HuH-7 (cell line): ENCODE measurements at regions not wholly inside any gene's neighbourhood (a gene's known extent, or its start where the extent isn't known, plus 50 kb on each side); places are given as distances from the start of the nearest gene placed in this dataset.
"Not testable (repeated sequence)": the region's sequence is repeated elsewhere in the genome, so short reads cannot be mapped to it uniquely, and the experiment has no call there.

Source experiments
- DNase-seq: peaks from one replicate; pipeline ENCODE4 v3.0.0; 2011; ENCODE audit warnings: low spot score

- no peak for DNase-seq
Measured at GRCh38 chr9:26163931-26164330, 485.7 kb upstream of the TUSC1 start.

GRCh38 chr9:26159575-26160392 lies 481.5 kb upstream of the TUSC1 start:
- DNase-seq, result no peak

GRCh38 chr9:26158631-26159150 lies 480.4 kb upstream of the TUSC1 start:
- no peak for DNase-seq

- no peak for DNase-seq
Measured at GRCh38 chr9:26157411-26157810, 479.2 kb upstream of the TUSC1 start.

- no peak for DNase-seq
Measured at GRCh38 chr9:26152350-26152749, 474.1 kb upstream of the TUSC1 start.

- DNase-seq, result no peak
Measured at GRCh38 chr9:26148128-26148527, 469.9 kb upstream of the TUSC1 start.

GRCh38 chr9:26145938-26146337 lies 467.7 kb upstream of the TUSC1 start:
- DNase-seq, result no peak

GRCh38 chr9:26142631-26143030 lies 464.4 kb upstream of the TUSC1 start:
- DNase-seq, result no peak

- no peak for DNase-seq
Measured at GRCh38 chr9:26142201-26142600, 464.0 kb upstream of the TUSC1 start.

GRCh38 chr9:26133537-26133936 lies 455.3 kb upstream of the TUSC1 start:
- no peak for DNase-seq

GRCh38 chr9:26132746-26133312 lies 454.6 kb upstream of the TUSC1 start:
- DNase-seq, result no peak

- no peak for DNase-seq
Measured at GRCh38 chr9:26131886-26132285, 453.6 kb upstream of the TUSC1 start.

GRCh38 chr9:26129217-26129616 lies 451.0 kb upstream of the TUSC1 start:
- no peak for DNase-seq

- DNase-seq, result no peak
Measured at GRCh38 chr9:26125693-26126092, 447.4 kb upstream of the TUSC1 start.

- not testable (repeated sequence) for DNase-seq
Measured at GRCh38 chr9:26116085-26116484, 437.8 kb upstream of the TUSC1 start.

- DNase-seq, result no peak
Measured at GRCh38 chr9:26112724-26113123, 434.5 kb upstream of the TUSC1 start.

- DNase-seq, result no peak
Measured at GRCh38 chr9:26086396-26086795, 408.2 kb upstream of the TUSC1 start.

GRCh38 chr9:26081847-26082246 lies 403.6 kb upstream of the TUSC1 start:
- no peak for DNase-seq

GRCh38 chr9:26078706-26079105 lies 400.5 kb upstream of the TUSC1 start:
- no peak for DNase-seq

- no peak for DNase-seq
Measured at GRCh38 chr9:26077860-26078259, 399.6 kb upstream of the TUSC1 start.

- no peak for DNase-seq
Measured at GRCh38 chr9:26067608-26068007, 389.4 kb upstream of the TUSC1 start.

GRCh38 chr9:26066237-26066636 lies 388.0 kb upstream of the TUSC1 start:
- DNase-seq, result no peak

GRCh38 chr9:26061948-26062575 lies 383.8 kb upstream of the TUSC1 start:
- DNase-seq, result no peak
